SK-N-MC (cell line): ENCODE measurements at regions not wholly inside any gene's neighbourhood (a gene's known extent, or its start where the extent isn't known, plus 50 kb on each side); places are given as distances from the start of the nearest gene placed in this dataset.

Source experiments
- DNase-seq: peaks from one replicate; pipeline ENCODE4 v3.0.0-alpha.2; 2011; ENCODE audit warnings: low read depth, low spot score
- H3K27ac ChIP-seq: fragments of 200-600 bp; sonication (generic); 2 replicates; pipeline ENCODE4 v1.5.1; 2016; ENCODE audit warnings: mixed run types
- H3K36me3 ChIP-seq: fragments of 200-600 bp; sonication (generic); 2 replicates; pipeline ENCODE4 v1.6.1; 2017; ENCODE audit warnings: antibody characterized with exemption, low read length, mixed read lengths; ENCODE audit not compliant: insufficient read depth
- H3K4me3 ChIP-seq: fragments of 200-600 bp; sonication (generic); 2 replicates; pipeline ENCODE4 v1.5.1; 2016
- H3K9ac ChIP-seq: fragments of 200-600 bp; sonication (generic); 2 replicates; pipeline ENCODE4 v1.8.0; 2017; ENCODE audit warnings: mixed run types, mixed read lengths; ENCODE audit not compliant: insufficient read length
- H3K9me3 ChIP-seq: fragments of 200-600 bp; sonication (generic); 2 replicates; pipeline ENCODE4 v1.6.1; 2017; ENCODE audit warnings: low read depth, mild to moderate bottlenecking, antibody characterized with exemption, low read length, moderate library complexity, mixed read lengths
- EZH2 ChIP-seq: fragments of 200-600 bp; sonication (generic); IDR thresholded peaks from one replicate; pipeline ENCODE4 v1.6.1; 2017; ENCODE audit warnings: antibody characterized with exemption
- FOXP2 ChIP-seq: optimal IDR thresholded peaks from 2 replicates; pipeline ENCODE3; 2011; ENCODE audit warnings: mild to moderate bottlenecking, moderate library complexity; ENCODE audit not compliant: insufficient read depth; ENCODE audit errors: extremely low read length, control extremely low read depth
- POLR2AphosphoS5 ChIP-seq: IDR thresholded peaks from 2 replicates; pipeline ENCODE4 v1.6.1; 2012; ENCODE audit warnings: mild to moderate bottlenecking, low read depth, low read length, borderline replicate concordance

DNA sequence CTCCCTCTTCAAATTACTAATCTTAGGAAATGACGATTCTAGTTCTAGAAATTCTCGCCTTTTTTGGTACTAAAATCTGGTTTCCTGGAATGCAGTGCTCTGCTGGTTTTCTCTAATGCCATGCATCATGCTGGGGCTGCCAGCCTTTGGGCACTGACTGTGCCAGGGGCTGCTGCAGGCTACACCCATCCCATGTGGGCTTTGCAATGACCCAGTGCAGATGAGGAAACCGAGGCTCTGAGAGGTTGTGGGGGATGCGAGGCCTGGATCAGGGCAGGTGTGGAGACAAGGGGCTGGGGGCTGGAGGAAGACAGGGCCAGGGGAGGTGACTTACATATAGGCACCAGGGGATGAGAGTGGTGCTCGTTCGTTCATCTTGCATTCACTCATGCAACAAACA is 95.3 kb downstream of the HMX1 start:
- H3K4me3 ChIP-seq, result no peak overlapping the region
- DNase-seq, result no peak
- no peak overlapping the region for H3K9ac ChIP-seq
- H3K9me3 ChIP-seq, result no peaks in the 10 kb centered on the region
- H3K27ac ChIP-seq, result no peak overlapping the region
- TF ChIP-seq FOXP2, result no peak
- no peak for TF ChIP-seq EZH2
- no peak for TF ChIP-seq POLR2AphosphoS5
- H3K36me3 ChIP-seq, result no peaks in the 10 kb centered on the region

DNA sequence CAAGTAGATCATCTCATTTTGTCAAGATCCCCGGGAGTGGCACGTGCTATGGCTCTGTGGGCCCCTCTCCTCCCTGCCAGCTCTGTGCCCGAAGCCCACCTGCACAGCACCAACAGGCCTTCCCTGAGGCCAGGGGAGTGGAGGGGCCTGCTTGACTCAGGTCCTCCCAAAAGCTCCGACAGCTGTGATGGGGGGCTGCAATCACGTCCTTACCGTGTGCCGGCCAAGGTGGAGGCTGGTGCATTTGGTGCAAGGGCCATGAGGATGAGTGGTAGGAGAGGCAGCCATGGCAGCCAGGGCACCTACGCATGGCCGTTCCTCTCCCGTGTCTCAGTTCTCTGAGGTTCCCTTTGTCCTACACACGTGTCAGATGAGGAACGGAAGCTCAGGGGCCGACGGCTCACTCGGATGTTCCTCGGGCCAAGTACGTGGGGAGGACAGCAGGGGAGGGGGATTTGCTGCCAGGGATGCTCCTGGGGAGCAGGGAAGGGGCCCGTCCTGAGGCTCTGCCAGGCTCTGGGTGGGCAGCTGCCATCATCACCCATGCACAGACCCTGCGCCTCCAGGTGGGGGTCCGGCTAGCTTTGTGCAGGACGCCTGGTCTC is 95.8 kb downstream of the HMX1 start:
- no peak for DNase-seq
- Histone ChIP-seq H3K4me3 (no peak overlapping the region), H3K9me3 (no peaks in the 10 kb centered on the region), H3K36me3 (no peaks in the 10 kb centered on the region), H3K27ac (no peak overlapping the region), H3K9ac (no peak overlapping the region)
- TF ChIP-seq EZH2, result no peak
- TF ChIP-seq FOXP2, result no peak
- no peak for TF ChIP-seq POLR2AphosphoS5

DNA sequence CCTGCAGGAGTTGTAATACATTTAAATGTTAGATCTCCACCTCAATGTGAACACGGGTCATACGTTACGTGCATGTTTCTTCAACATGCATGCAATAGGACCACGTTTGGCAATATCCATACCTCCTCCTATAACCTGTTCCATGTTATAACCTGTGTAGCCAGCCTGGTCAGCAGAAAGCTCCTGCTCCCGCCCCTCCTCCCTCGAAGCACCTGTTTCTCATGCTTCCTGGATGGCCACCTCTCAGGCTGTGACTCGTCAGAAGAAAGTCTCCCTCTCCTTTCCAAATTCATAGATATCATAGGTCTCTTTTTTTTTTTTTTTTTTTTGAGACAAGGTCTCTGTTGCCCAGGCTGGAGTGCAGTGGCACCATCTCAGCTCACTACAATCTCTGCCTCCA is 96.5 kb downstream of the HMX1 start:
- no peak overlapping the region for H3K4me3 ChIP-seq
- DNase-seq, result no peak
- no peaks in the 10 kb centered on the region for H3K36me3 ChIP-seq
- TF ChIP-seq EZH2, result no peak
- TF ChIP-seq FOXP2, result no peak
- no peak for TF ChIP-seq POLR2AphosphoS5
- H3K27ac ChIP-seq, result no peak overlapping the region
- H3K9ac ChIP-seq, result no peak overlapping the region
- H3K9me3 ChIP-seq, result no peaks in the 10 kb centered on the region

DNA sequence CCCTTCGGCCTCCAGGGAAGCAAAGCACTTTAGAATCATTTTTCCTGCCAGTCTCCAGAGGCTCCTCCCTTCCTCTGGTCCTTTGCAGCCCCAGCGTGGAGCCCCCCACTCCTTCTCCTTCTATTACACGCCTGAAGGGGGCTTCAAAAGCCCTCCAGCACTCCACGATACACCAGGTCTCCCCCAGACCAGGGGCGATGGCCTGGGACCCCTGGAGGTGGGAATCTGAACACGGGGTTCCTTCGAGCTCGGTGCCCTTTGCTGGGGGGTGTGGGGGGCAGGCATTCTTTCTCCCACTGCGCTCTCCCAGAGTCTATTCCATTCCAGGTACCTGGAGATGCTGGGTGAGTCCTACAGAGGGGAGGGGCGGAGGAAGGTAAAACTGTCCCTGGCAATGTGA is 97.6 kb downstream of the HMX1 start:
- no peak overlapping the region for H3K4me3 ChIP-seq
- no peak for DNase-seq
- no peak overlapping the region for H3K27ac ChIP-seq
- TF ChIP-seq POLR2AphosphoS5 (no peak), FOXP2 (no peak), EZH2 (no peak)
- no peaks in the 10 kb centered on the region for H3K9me3 ChIP-seq
- H3K9ac ChIP-seq, result no peak overlapping the region
- H3K36me3 ChIP-seq, result no peaks in the 10 kb centered on the region

DNA sequence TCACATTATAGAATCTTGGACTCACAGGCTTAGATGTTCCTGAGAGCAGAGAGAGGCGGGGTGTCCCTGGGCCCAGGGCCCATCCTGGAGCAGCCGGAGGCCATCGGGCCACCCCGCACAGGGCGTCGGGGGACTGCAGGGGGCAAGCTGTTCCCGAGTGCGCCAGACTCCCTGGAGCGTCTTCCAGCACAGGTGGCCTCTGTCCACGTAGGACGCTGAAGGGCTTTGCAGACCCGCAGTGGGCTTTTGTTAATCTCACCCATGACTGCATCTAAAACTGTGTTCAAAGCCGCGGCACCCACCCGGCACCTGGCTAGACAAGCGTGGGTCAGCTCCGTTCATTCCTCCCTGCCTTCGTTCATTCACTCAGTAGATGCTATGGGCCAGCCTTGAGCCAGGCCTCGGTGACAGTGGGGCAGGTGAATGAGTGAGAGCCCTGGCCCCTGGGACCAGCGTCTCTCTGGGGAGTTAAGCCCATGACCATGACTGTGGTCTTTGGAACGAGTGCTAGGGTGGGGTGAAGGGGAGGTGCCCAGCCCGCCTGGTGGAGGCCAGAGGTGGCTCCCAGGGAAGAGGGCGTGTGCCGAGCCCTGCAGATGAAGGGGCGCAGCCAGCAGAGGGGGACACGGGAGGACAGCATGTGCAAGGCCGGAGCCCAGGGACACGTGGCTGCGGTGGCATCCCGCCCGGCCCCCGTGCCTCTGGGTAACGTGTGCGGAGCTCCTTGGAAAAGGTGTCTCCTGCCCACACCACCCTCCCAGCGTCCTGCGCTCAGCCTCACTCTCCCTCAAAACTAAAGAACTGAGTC is 98.3 kb downstream of the HMX1 start:
- no peaks in the 10 kb centered on the region for H3K9me3 ChIP-seq
- TF ChIP-seq POLR2AphosphoS5 (no peak), FOXP2 (no peak), EZH2 (no peak)
- H3K36me3 ChIP-seq, result no peaks in the 10 kb centered on the region
- no peak overlapping the region for H3K4me3 ChIP-seq
- no peak overlapping the region for H3K9ac ChIP-seq
- no peak overlapping the region for H3K27ac ChIP-seq
- no peak for DNase-seq

DNA sequence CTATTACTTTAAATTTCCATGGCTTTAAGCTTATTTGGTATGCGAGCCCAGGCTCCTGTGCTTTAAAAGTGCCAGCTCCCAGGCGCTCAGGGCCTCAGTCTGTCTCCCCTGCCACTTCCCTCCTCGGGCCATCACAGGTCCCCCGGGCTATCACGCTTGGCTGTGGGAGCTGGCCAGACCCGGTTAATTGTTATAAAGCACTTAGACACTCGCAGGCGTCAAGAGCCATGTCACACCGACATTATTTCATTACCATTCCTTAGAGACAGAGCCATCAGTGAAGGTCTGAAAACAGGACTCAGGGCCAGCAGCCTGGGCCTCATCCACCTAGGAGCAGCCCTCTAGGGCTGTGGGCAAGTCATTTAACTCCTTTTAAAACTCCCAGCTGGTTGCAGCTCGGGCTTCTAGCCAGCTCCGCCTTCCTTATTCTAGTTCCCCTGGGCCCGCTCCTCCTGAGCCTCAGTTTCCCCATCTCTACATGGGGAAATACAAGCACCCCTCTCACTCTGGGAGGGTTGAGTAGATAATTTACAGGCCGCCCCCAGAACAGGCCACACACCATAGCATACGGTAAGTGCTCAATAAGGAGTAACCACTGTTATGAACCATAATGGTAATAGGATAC is 99.0 kb downstream of the HMX1 start:
- no peak for DNase-seq

DNA sequence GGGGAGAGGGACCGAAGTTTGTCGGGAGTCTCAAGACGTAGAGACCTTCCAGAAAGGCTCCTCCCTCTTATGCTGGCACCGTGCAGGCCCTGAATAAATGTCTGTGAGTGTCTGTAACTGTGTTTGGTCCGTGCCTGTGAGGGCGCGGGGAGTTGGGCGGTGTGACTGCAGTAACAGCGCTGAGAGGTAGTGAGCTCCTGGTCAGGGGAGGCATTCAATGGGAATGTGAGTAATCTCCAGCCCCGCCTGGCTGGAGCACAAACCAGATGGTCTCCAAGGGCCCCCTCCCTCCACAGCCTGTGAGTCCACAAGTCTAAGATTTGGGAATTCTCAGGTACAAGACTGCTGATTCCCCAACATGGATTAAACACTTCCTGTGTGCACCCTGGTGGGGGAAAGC is 100.0 kb downstream of the HMX1 start:
- H3K9me3 ChIP-seq, result no peaks in the 10 kb centered on the region
- H3K4me3 ChIP-seq, result no peak overlapping the region
- no peak overlapping the region for H3K27ac ChIP-seq
- TF ChIP-seq FOXP2 (no peak), EZH2 (no peak), POLR2AphosphoS5 (no peak)
- H3K36me3 ChIP-seq, result no peaks in the 10 kb centered on the region
- no peak overlapping the region for H3K9ac ChIP-seq
- no peak for DNase-seq

More for the DNA sequence above, 99.0 kb downstream of the HMX1 start:
- no peaks in the 10 kb centered on the region for H3K9me3 ChIP-seq
- H3K36me3 ChIP-seq, result no peaks in the 10 kb centered on the region
- no peak overlapping the region for H3K9ac ChIP-seq
- H3K4me3 ChIP-seq, result no peak overlapping the region
- TF ChIP-seq POLR2AphosphoS5, result no peak
- TF ChIP-seq EZH2, result no peak
- TF ChIP-seq FOXP2, result no peak
- H3K27ac ChIP-seq, result no peak overlapping the region

DNA sequence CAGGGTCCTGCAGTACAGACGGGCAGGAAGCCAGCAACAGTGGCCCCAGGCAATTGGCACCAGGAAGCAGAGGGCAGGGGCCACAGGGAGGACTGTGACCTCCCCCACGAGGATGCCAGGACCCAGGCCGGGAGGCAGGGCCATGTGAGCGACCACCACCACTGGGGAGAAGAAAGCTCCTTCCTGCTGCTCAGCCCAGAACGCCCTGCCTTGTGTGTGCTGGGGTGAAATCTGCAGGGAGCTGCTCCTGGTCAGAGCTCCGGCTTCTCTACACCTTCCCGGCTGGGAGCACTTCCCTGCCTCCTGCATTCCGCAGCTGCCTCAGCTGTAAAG is 100.4 kb downstream of the HMX1 start:
- DNase-seq, result no peak
- no peaks in the 10 kb centered on the region for H3K36me3 ChIP-seq
- TF ChIP-seq EZH2 (no peak), POLR2AphosphoS5 (no peak), FOXP2 (no peak)
- no peaks in the 10 kb centered on the region for H3K9me3 ChIP-seq
- H3K27ac ChIP-seq, result no peak overlapping the region
- H3K9ac ChIP-seq, result no peak overlapping the region
- no peak overlapping the region for H3K4me3 ChIP-seq
